ENCODE measurements at regions not wholly inside any gene's neighbourhood (a gene's known extent, or its start where the extent isn't known, plus 50 kb on each side); places are given as distances from the start of the nearest gene placed in this dataset.

- no peak for TF ChIP-seq SUZ12 (IDR thresholded peaks at IDR 0.05; ENCODE audit: extremely low read depth, insufficient read depth, insufficient read length)
- TF ChIP-seq YY1 (IDR thresholded peaks at IDR 0.05; ENCODE audit: insufficient read depth, insufficient read length): no peak
These were observed 307.2 kb downstream of the ATP23 start for GRCh38 chr12:58248599-58248998.
